Brain microvascular endothelial cell (primary cell): ENCODE measurements at regions not wholly inside any gene's neighbourhood (a gene's known extent, or its start where the extent isn't known, plus 50 kb on each side); places are given as distances from the start of the nearest gene placed in this dataset.
"Not testable (repeated sequence)": the region's sequence is repeated elsewhere in the genome, so short reads cannot be mapped to it uniquely, and the experiment has no call there.

Experiments
- DNase-seq: peaks from one replicate; pipeline ENCODE4 v3.0.0-alpha.2; 2020
- H3K27ac ChIP-seq: fragments of 250-450 bp; sonication (Bioruptor Pico); 2 replicates; pipeline ENCODE4 v1.5.1; 2020; ENCODE audit warnings: mild to moderate bottlenecking, moderate library complexity
- H3K27me3 ChIP-seq: fragments of 250-450 bp; sonication (Bioruptor Pico); replicated peaks from 2 replicates; pipeline ENCODE4 v1.5.1; 2020; ENCODE audit warnings: mild to moderate bottlenecking
- H3K36me3 ChIP-seq: fragments of 250-450 bp; sonication (Bioruptor Pico); replicated peaks from 2 replicates; pipeline ENCODE4 v1.5.1; 2020; ENCODE audit warnings: mild to moderate bottlenecking
- H3K4me3 ChIP-seq: 2 replicates; pipeline ENCODE4 v1.5.1; 2011; ENCODE audit warnings: low read depth, mild to moderate bottlenecking, control low read depth, low read length, moderate library complexity
- in situ Hi-C: cut with HindIII; loops from 2 replicates; pipeline ENCODE4 v1.10.0; 2017; ENCODE audit warnings: low sequenced_read_pairs, low pct_ligation_motif_present

- DNase-seq, in situ Hi-C loops, H3K27me3 ChIP-seq, H3K36me3 ChIP-seq, H3K4me3 ChIP-seq, H3K27ac ChIP-seq: not testable (repeated sequence)
These were observed 53.5 kb upstream of the FAM153A start for GRCh38 chr5:177836191-177836590.
